ENCODE measurements at regions not wholly inside any gene's neighbourhood (a gene's known extent, or its start where the extent isn't known, plus 50 kb on each side); places are given as distances from the start of the nearest gene placed in this dataset.

DNA sequence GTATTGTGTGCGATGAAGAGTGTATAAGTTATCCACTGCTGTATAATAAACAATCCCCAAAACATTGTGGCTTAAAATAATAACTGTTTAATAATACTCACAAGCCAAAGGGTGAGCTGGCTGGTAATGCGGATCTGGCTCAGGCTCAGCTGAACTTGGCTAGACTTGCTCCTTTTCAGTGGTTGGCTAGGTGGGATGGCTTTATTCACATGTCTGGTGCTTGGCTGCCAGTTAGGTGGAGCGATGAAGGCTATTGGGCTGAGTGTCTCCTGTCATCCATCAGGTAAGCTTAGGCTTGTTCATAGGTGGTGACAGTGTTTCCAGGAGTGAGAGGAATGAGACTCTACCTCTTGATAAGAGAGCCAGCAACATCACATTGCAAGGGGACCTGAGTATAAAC lies 135.0 kb upstream of the ASCC3 start:
- no peaks in the 10 kb centered on the region for H3K27me3 ChIP-seq (replicated peaks in 1 of 7)
- H3K36me3 ChIP-seq, result no peaks in the 10 kb centered on the region
- WGBS, 5 donors, result 88 to 99% (median 94%) methylated on average over 3 of the region's 3 CpGs
- DNase-seq, result no peak
- H3K9me3 ChIP-seq, result no peaks in the 10 kb centered on the region
- no peak overlapping the region for H3K27ac ChIP-seq
- intact Hi-C loops (cut with DNase I; ENCODE audit: low total_unique reads), result no loop called here
- H3K4me3 ChIP-seq, result no peak overlapping the region
- TF ChIP-seq POLR2AphosphoS5 (IDR thresholded peaks at IDR 0.05), result no peak
- TF ChIP-seq POLR2A (IDR thresholded peaks at IDR 0.05), result no peak
- TF ChIP-seq, protein P1, sequence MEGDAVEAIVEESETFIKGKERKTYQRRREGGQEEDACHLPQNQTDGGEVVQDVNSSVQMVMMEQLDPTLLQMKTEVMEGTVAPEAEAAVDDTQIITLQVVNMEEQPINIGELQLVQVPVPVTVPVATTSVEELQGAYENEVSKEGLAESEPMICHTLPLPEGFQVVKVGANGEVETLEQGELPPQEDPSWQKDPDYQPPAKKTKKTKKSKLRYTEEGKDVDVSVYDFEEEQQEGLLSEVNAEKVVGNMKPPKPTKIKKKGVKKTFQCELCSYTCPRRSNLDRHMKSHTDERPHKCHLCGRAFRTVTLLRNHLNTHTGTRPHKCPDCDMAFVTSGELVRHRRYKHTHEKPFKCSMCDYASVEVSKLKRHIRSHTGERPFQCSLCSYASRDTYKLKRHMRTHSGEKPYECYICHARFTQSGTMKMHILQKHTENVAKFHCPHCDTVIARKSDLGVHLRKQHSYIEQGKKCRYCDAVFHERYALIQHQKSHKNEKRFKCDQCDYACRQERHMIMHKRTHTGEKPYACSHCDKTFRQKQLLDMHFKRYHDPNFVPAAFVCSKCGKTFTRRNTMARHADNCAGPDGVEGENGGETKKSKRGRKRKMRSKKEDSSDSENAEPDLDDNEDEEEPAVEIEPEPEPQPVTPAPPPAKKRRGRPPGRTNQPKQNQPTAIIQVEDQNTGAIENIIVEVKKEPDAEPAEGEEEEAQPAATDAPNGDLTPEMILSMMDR (IDR thresholded peaks at IDR 0.05 in 8 of 11, conservative IDR thresholded peaks at IDR 0.05 in 3 of 11), result no peak
- peaks cover 0 to 8% (median 0%) of the 10 kb centered on the region in 6 donors for H3K4me1 ChIP-seq

DNA sequence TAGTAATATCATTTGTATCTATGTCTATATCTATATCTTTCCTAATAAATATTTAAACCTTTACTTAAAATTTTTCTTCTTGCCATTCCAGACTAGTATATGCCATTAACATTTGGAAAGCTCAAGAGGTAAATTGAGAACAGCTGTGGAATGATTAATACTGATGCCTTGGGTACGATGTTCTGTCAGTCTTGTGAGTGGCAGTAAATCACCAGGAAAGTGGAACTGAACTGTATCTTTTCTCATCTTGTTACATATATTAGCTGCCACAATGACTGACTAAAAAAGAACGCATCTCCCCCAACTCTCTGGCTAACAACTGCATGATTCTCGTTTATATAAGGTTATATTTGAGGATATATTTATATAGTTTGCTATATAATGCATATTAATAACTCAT lies 137.0 kb upstream of the ASCC3 start:
- Histone ChIP-seq H3K4me1 (no peaks in the 10 kb centered on the region), H3K27ac (no peak overlapping the region), H3K27me3 (replicated peaks in 1 of 7) (no peaks in the 10 kb centered on the region), H3K9me3 (no peaks in the 10 kb centered on the region), H3K4me3 (no peak overlapping the region), H3K36me3 (no peaks in the 10 kb centered on the region)
- intact Hi-C loops (cut with DNase I; ENCODE audit: low total_unique reads), result no loop called here
- 71 to 80% (median 79%) methylated on average over 3 of the region's 3 CpGs for WGBS, 5 donors
- no peak for TF ChIP-seq POLR2AphosphoS5 (IDR thresholded peaks at IDR 0.05)
- DNase-seq, result no peak

DNA sequence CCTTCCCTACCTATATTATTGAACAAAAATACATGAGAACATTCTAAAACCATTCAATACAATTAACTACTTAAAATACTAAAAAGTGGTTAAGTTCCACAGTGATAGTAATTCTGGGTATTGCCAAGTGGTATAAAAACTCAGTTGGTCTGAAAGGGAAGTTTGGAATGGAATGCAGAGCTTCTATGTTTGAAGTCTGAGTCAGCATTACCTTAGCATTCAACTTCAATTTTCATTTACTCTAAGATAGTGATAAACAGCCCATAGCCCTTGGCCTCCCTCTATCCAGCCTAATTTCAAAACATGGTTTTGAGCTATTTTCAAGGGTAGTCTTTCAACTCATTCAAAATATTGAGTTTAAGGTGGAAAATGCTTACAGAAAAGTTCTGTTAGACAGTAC lies 140.4 kb upstream of the ASCC3 start:
- H3K9me3 ChIP-seq, result peaks cover 0 to 20% (median 9%) of the 10 kb centered on the region in 8 donors
- intact Hi-C loops (cut with DNase I; ENCODE audit: low total_unique reads), result no loop called here
- H3K4me3 ChIP-seq, result no peak overlapping the region
- TF ChIP-seq, protein P1 (IDR thresholded peaks at IDR 0.05 in 8 of 11, conservative IDR thresholded peaks at IDR 0.05 in 3 of 11), result no peak
- TF ChIP-seq POLR2AphosphoS5 (IDR thresholded peaks at IDR 0.05), result no peak
- no peak for TF ChIP-seq POLR2A (IDR thresholded peaks at IDR 0.05)
- no peaks in the 10 kb centered on the region for H3K27me3 ChIP-seq (replicated peaks in 1 of 7)
- no peaks in the 10 kb centered on the region for H3K4me1 ChIP-seq
- DNase-seq, result no peak
- no peak overlapping the region for H3K27ac ChIP-seq
- no peaks in the 10 kb centered on the region for H3K36me3 ChIP-seq

DNA sequence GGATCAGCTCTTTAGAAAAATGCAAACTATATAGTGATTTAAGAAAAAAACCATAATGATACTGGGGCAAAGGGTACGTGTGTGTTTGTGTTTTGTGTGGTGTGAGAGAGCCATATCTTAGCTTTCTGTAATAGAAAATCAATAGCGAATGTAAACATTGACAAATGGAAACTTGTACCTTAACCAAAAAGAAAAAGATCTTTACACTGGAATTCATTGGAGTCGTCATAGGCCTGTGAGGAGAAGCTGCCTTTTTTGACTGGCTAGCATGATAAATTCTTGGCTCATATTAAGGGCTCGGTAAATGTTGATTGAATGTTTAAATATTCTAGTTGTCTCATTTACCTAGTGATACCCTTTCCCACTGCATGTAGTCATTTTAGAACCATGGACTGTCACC lies 161.8 kb upstream of the ASCC3 start:
- Histone ChIP-seq H3K36me3 (no peaks in the 10 kb centered on the region), H3K4me3 (no peak overlapping the region), H3K9me3 (peaks cover 0 to 17% (median 4%) of the 10 kb centered on the region in 8 donors), H3K27ac (no peak overlapping the region), H3K27me3 (replicated peaks in 1 of 7) (no peaks in the 10 kb centered on the region), H3K4me1 (no peaks in the 10 kb centered on the region)
- intact Hi-C loops (cut with DNase I; ENCODE audit: low total_unique reads), result no loop called here
- TF ChIP-seq, protein P1 (IDR thresholded peaks at IDR 0.05 in 8 of 11, conservative IDR thresholded peaks at IDR 0.05 in 3 of 11), result no peak
- TF ChIP-seq POLR2AphosphoS5 (IDR thresholded peaks at IDR 0.05) (no peak), POLR2A (IDR thresholded peaks at IDR 0.05) (no peak)
- DNase-seq, result no peak
- WGBS, 5 donors, result 82 to 90% (median 86%) methylated on average over 4 of the region's 4 CpGs

DNA sequence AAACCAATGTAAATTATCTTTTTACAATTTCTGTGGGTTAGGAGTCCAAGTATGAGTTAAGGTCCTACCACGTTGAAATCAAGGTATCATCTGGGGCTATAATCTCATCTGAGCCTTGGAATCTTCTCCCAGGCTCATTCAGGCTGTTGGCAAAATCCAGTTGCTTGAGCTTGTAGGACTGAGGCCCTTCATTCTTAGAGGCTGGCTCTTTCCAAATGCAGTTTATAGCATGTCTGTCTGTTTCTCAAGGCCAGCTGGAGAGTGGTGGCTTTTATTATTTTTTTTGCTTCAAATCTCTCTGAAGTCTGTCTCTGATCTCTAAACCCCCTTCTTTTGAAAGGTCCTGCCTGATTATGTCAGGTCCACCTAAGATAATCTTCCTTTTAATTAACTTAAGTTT lies 177.2 kb upstream of the ASCC3 start:
- H3K27ac ChIP-seq, result no peak overlapping the region
- H3K36me3 ChIP-seq, result no peaks in the 10 kb centered on the region
- no peaks in the 10 kb centered on the region for H3K4me1 ChIP-seq
- H3K4me3 ChIP-seq, result no peak overlapping the region
- H3K9me3 ChIP-seq, result peaks cover 0 to 15% (median 1%) of the 10 kb centered on the region in 8 donors
- intact Hi-C loops (cut with DNase I; ENCODE audit: low total_unique reads), result no loop called here
- 54 to 61% (median 56%) methylated on average over 1 of the region's 1 CpG for WGBS, 5 donors
- DNase-seq, result no peak
- no peaks in the 10 kb centered on the region for H3K27me3 ChIP-seq (replicated peaks in 1 of 7)
- TF ChIP-seq POLR2AphosphoS5 (IDR thresholded peaks at IDR 0.05) (no peak), POLR2A (IDR thresholded peaks at IDR 0.05) (no peak)
- TF ChIP-seq, protein P1 (IDR thresholded peaks at IDR 0.05 in 8 of 11, conservative IDR thresholded peaks at IDR 0.05 in 3 of 11), result no peak
